ENCODE measurements at regions not wholly inside any gene's neighbourhood (a gene's known extent, or its start where the extent isn't known, plus 50 kb on each side); places are given as distances from the start of the nearest gene placed in this dataset.

DNA sequence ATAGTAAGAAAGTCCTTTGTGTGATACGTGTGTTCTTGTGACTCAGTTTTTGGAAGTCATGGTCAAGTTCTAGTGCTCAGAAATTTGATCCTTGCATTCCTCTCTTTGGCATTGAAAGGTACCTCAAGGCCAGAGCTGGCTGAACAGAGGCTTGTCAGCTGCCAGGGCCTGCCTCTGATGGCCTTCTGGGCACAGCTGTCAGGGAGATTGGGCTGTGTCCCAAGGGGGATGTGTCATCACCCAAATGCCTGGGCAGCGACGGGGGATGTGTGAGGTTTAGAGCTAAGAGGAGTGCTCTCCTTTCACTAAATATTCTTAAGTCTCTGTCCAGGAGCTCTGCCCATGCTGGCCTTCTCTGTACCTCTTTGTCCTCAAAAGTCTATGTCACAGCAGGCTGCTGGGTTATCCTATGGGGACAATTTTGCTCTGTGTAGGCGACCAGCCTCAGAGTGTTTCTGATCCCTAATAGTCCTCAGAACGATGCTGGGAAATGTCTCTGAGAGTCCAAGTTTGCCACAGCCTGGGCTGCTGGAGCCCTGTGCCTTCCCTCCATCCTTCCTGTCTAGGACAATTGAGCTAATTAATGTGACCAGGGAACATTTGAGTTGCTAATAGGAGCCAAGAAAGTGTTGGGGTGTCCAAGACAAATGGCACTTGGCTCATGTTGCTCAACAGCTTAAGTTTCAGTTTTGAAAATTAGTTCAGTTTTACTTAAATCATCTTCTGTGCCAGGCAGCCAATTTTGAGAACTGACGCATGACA, 115.4 kb upstream of the ZNF521 start:
- Histone ChIP-seq H3K27me3 (ENCODE audit: control insufficient read depth, insufficient read depth, low read length) (no peaks in the 10 kb centered on the region), H3K27ac (ENCODE audit: low read length) (no peak overlapping the region), H3K36me3 (ENCODE audit: control insufficient read depth, low read depth, low read length) (no peaks in the 10 kb centered on the region), H3K9me3 (ENCODE audit: control insufficient read depth, low read depth, low read length) (no peaks in the 10 kb centered on the region), H3K9ac (ENCODE audit: low read length) (no peak overlapping the region), H3K4me1 (ENCODE audit: control insufficient read depth, low read depth, low read length) (peaks cover 11% of the 10 kb centered on the region), H3K4me3 (ENCODE audit: low read length) (no peak overlapping the region)

DNA sequence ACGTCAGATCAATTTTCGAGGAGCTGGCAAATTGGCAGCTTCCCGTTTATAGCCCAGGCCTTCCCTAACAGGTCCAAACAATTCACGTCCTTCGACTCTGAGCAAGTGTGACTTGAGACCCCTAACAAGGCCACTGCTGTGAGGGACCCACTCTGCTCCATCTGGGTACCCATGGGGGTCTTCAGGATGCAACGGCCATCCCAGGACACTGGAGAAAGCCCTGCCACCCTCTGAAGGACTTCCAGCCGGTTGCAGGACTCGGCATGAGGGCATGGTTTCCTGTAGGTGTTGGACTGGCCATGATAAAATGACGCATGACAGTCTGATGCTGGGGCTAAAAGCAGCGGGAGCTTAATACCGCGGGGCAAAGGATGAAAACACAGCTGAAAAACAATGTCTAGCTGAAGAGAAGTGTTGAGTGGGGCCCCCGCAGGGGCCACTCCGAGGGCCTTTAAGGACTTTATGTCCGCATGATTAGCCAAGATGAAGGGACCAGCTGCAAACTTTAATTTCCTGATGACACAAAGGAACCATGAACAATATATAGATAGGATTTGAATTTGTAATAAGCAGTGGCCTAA, 113.3 kb upstream of the ZNF521 start:
- Histone ChIP-seq H3K27ac (ENCODE audit: low read length) (no peak overlapping the region), H3K36me3 (ENCODE audit: control insufficient read depth, low read depth, low read length) (no peaks in the 10 kb centered on the region), H3K4me1 (ENCODE audit: control insufficient read depth, low read depth, low read length) (peaks cover 11% of the 10 kb centered on the region), H3K4me3 (ENCODE audit: low read length) (no peak overlapping the region), H3K9ac (ENCODE audit: low read length) (no peak overlapping the region), H3K27me3 (ENCODE audit: control insufficient read depth, insufficient read depth, low read length) (no peaks in the 10 kb centered on the region), H3K9me3 (ENCODE audit: control insufficient read depth, low read depth, low read length) (no peaks in the 10 kb centered on the region)

DNA sequence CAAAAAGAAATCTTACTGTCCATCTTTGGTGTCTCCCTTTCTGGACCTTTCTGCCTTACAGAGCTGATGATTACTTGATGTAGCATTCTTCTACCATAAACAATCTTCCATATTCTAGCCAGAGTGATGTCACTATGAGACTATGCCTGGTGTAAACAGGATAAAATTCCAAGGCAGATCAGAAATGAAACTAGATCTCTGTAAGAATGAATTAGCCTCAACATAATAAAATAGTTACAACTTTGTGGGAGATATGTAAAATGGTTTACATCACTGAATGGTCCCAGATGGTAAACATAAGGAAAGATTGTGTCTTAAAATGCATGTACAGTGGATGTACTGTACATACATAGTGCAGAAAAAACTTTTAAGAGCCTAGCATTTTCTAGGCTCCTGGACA, 112.3 kb upstream of the ZNF521 start:
- Histone ChIP-seq H3K4me3 (ENCODE audit: low read length) (no peak overlapping the region), H3K9me3 (ENCODE audit: control insufficient read depth, low read depth, low read length) (no peaks in the 10 kb centered on the region), H3K4me1 (ENCODE audit: control insufficient read depth, low read depth, low read length) (peaks cover 11% of the 10 kb centered on the region), H3K27me3 (ENCODE audit: control insufficient read depth, insufficient read depth, low read length) (no peaks in the 10 kb centered on the region), H3K9ac (ENCODE audit: low read length) (no peak overlapping the region), H3K36me3 (ENCODE audit: control insufficient read depth, low read depth, low read length) (no peaks in the 10 kb centered on the region), H3K27ac (ENCODE audit: low read length) (no peak overlapping the region)

DNA sequence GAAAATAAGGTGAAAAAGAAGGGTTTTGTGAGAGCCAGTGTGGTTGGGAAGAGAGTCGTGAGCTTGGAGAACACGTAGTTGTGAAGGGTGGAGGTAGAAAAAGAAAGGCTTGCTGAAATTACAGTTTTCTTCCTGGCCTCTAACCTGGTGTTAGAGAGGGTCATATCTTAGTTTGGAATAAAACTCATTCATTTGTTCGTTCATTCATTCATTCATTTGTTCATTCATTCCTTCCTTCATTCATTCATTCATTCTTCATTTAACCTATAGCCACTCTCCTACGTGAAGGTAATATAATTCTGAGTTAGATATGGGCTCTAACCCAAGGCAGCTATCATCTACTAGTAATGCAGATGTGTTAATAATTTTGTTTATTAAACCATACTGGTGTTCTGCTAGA, 111.8 kb upstream of the ZNF521 start:
- Histone ChIP-seq H3K9ac (ENCODE audit: low read length) (no peak overlapping the region), H3K4me3 (ENCODE audit: low read length) (no peak overlapping the region), H3K27me3 (ENCODE audit: control insufficient read depth, insufficient read depth, low read length) (no peaks in the 10 kb centered on the region), H3K4me1 (ENCODE audit: control insufficient read depth, low read depth, low read length) (peaks cover 11% of the 10 kb centered on the region), H3K36me3 (ENCODE audit: control insufficient read depth, low read depth, low read length) (no peaks in the 10 kb centered on the region), H3K27ac (ENCODE audit: low read length) (no peak overlapping the region), H3K9me3 (ENCODE audit: control insufficient read depth, low read depth, low read length) (no peaks in the 10 kb centered on the region)

DNA sequence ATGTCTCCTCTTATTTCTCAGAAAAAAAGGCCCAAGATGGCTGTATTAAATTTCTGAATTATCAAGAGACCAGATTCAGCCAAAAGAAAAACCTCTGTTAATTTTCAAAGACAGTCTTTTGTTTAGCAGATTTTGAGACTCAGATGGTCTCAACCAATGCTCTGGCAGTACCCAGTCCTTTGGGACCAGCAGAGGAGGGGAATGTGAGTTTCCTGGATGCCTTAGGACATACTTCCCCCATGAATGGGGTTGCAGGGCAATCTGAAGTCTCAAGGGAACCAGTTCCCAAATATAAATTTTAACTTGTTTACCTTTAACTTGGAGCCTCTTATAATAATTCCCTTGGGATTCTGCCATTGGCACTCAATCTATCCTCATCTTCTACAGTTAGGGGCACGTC, 107.8 kb upstream of the ZNF521 start:
- Histone ChIP-seq H3K9ac (ENCODE audit: low read length) (no peak overlapping the region), H3K4me3 (ENCODE audit: low read length) (no peak overlapping the region), H3K36me3 (ENCODE audit: control insufficient read depth, low read depth, low read length) (no peaks in the 10 kb centered on the region), H3K9me3 (ENCODE audit: control insufficient read depth, low read depth, low read length) (no peaks in the 10 kb centered on the region), H3K27ac (ENCODE audit: low read length) (no peak overlapping the region), H3K27me3 (ENCODE audit: control insufficient read depth, insufficient read depth, low read length) (no peaks in the 10 kb centered on the region), H3K4me1 (ENCODE audit: control insufficient read depth, low read depth, low read length) (peaks cover 3% of the 10 kb centered on the region)

DNA sequence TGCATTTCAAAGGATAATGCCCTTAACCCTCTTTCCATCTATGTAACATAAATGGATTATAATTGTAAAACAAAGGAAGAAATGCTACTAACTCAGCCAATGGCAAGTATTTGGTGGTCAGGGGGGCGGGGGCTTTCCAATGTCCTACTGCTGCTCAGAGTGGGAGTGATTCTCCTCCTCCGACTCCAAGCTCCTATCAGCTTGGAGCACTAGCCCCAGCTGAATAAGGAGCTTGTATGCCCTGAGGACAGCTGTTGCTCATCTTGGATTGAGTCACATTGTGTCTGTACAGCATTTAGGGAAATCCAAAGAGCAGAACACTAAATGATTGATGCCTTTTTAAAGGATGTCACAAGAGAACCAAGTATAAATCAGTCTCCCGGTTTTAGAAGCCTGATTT, 105.6 kb upstream of the ZNF521 start:
- Histone ChIP-seq H3K27me3 (ENCODE audit: control insufficient read depth, insufficient read depth, low read length) (no peaks in the 10 kb centered on the region), H3K4me3 (ENCODE audit: low read length) (no peak overlapping the region), H3K36me3 (ENCODE audit: control insufficient read depth, low read depth, low read length) (no peaks in the 10 kb centered on the region), H3K27ac (ENCODE audit: low read length) (no peak overlapping the region), H3K9me3 (ENCODE audit: control insufficient read depth, low read depth, low read length) (no peaks in the 10 kb centered on the region), H3K9ac (ENCODE audit: low read length) (no peak overlapping the region), H3K4me1 (ENCODE audit: control insufficient read depth, low read depth, low read length) (peaks cover 3% of the 10 kb centered on the region)

DNA sequence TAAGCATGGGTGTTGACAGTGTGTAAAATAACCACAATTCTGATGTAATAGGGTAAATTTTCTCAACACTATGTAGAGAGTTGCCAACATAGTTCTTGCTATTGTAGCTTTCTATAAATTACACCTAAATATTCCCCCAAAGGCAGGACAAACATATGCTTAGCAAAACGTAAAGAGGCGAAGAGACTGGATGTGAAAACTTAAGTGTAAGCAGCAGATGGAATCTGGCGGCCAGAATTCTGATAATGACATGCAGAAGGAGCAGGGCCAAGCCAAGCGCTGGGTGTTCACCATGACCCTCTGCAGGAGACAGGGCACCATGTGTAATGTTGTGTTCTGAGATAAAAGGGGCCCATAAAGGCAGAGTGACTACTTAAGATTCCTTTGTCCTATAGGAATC, 105.2 kb upstream of the ZNF521 start:
- Histone ChIP-seq H3K27me3 (ENCODE audit: control insufficient read depth, insufficient read depth, low read length) (no peaks in the 10 kb centered on the region), H3K4me1 (ENCODE audit: control insufficient read depth, low read depth, low read length) (peaks cover 3% of the 10 kb centered on the region), H3K9me3 (ENCODE audit: control insufficient read depth, low read depth, low read length) (no peaks in the 10 kb centered on the region), H3K36me3 (ENCODE audit: control insufficient read depth, low read depth, low read length) (no peaks in the 10 kb centered on the region), H3K27ac (ENCODE audit: low read length) (no peak overlapping the region), H3K9ac (ENCODE audit: low read length) (no peak overlapping the region), H3K4me3 (ENCODE audit: low read length) (no peak overlapping the region)

DNA sequence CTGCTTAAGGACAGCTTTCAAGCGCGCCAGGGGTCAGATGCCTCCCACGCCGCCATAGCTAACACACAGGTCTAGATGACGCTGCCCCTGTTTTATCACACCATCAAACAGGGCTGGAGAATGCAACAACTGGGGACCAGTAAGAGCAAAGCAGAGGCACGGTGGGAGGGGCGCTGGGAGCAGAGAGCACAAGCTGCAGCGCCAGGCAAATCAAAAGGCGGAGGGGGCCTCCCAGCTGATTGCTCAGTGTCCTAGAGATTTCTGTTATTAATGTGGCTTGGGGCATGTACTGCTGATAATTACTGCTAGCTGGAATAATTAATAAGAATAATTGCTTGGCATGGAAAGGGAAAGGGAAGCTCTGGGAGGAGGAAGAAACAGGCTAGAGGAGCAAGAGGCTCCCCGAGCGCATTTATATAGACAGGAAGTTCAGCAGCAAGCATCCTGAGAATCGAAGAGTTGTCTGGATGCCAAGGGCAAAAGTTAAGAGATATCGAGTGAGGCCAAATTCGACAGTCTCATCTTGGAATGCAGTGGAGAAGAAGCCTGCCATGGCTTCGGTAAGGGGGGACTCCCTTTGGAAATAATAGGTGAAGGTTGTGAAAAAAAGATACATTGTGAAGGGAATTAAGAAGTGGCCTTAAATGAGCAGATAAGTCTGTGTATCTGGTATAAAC, 104.5 kb upstream of the ZNF521 start:
- Histone ChIP-seq H3K36me3 (ENCODE audit: control insufficient read depth, low read depth, low read length) (no peaks in the 10 kb centered on the region), H3K9me3 (ENCODE audit: control insufficient read depth, low read depth, low read length) (no peaks in the 10 kb centered on the region), H3K27ac (ENCODE audit: low read length) (no peak overlapping the region), H3K4me1 (ENCODE audit: control insufficient read depth, low read depth, low read length) (peaks cover 3% of the 10 kb centered on the region), H3K4me3 (ENCODE audit: low read length) (no peak overlapping the region), H3K9ac (ENCODE audit: low read length) (no peak overlapping the region), H3K27me3 (ENCODE audit: control insufficient read depth, insufficient read depth, low read length) (no peaks in the 10 kb centered on the region)

DNA sequence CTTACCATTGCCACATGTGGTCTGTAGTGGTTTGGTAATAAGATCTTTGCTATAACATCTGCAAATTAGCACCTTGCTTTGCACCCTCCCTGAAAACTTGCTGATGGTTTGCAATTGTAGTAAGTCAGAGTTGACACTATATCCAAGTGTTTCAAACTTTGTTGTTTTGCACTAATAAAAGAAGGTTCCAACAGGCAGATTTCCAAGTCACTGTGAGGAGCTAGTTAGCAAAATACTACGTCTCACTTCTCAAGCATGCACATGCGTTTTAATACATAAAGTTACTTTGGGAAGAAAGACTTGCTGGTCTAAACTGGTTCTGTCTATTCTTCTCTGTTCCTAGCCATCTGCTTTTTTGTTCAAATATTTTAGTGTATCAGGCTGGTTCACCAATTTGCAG, 103.7 kb upstream of the ZNF521 start:
- H3K9ac ChIP-seq (ENCODE audit: low read length) = no peak overlapping the region
- H3K36me3 ChIP-seq (ENCODE audit: control insufficient read depth, low read depth, low read length) = no peaks in the 10 kb centered on the region
- H3K27me3 ChIP-seq (ENCODE audit: control insufficient read depth, insufficient read depth, low read length) = no peaks in the 10 kb centered on the region
- no peak overlapping the region for H3K27ac ChIP-seq (ENCODE audit: low read length)
- H3K9me3 ChIP-seq (ENCODE audit: control insufficient read depth, low read depth, low read length) = no peaks in the 10 kb centered on the region
- H3K4me3 ChIP-seq (ENCODE audit: low read length) = no peak overlapping the region
- H3K4me1 ChIP-seq (ENCODE audit: control insufficient read depth, low read depth, low read length) = peaks cover 3% of the 10 kb centered on the region

DNA sequence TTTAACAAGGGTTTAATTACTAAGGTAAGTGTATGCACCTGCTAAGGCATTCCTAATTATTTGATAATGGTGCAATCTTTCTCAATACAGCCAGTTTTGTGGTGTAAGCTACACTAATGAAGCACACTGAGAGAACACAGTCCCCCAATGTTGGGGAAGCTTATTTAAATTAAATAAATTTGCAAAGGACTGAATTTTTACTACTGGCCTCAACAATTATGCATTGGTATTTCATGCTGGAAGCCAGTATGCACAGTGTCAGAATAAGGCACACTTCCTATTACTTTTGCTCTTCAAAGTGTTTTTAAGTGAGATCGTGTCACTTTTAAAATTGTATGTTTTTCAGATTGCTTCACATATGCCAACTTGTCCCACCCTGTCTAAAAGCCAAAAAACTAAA, 103.2 kb upstream of the ZNF521 start:
- Histone ChIP-seq H3K36me3 (ENCODE audit: control insufficient read depth, low read depth, low read length) (no peaks in the 10 kb centered on the region), H3K9me3 (ENCODE audit: control insufficient read depth, low read depth, low read length) (no peaks in the 10 kb centered on the region)

DNA sequence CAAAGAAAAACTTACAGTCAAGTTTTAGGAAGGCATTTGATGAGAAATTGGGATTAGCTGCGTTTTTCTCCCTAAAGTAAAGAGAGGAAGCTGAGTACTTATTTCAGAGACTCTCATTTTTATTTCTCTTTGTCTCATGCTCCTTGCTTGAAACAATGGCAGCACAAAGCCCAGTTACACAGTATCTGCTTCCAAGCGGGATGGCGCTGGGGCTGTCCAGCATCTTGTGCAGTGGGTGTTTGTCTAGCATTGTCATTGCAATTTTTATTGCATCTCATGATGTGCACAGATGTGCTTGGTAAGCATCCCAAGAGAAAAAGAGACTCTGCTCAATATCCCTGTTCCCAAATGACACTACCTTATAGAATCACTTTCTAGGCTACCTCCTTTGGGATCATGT, 102.8 kb upstream of the ZNF521 start:
- H3K27ac ChIP-seq (ENCODE audit: low read length) = no peak overlapping the region
- H3K4me1 ChIP-seq (ENCODE audit: control insufficient read depth, low read depth, low read length) = peaks cover 3% of the 10 kb centered on the region
- H3K36me3 ChIP-seq (ENCODE audit: control insufficient read depth, low read depth, low read length) = no peaks in the 10 kb centered on the region
- H3K27me3 ChIP-seq (ENCODE audit: control insufficient read depth, insufficient read depth, low read length) = no peaks in the 10 kb centered on the region
- no peak overlapping the region for H3K4me3 ChIP-seq (ENCODE audit: low read length)
- H3K9me3 ChIP-seq (ENCODE audit: control insufficient read depth, low read depth, low read length) = no peaks in the 10 kb centered on the region
- no peak overlapping the region for H3K9ac ChIP-seq (ENCODE audit: low read length)

More for the DNA sequence above, 103.2 kb upstream of the ZNF521 start:
- Histone ChIP-seq H3K27ac (ENCODE audit: low read length) (no peak overlapping the region), H3K9ac (ENCODE audit: low read length) (no peak overlapping the region), H3K4me3 (ENCODE audit: low read length) (no peak overlapping the region), H3K4me1 (ENCODE audit: control insufficient read depth, low read depth, low read length) (peaks cover 3% of the 10 kb centered on the region), H3K27me3 (ENCODE audit: control insufficient read depth, insufficient read depth, low read length) (no peaks in the 10 kb centered on the region)

DNA sequence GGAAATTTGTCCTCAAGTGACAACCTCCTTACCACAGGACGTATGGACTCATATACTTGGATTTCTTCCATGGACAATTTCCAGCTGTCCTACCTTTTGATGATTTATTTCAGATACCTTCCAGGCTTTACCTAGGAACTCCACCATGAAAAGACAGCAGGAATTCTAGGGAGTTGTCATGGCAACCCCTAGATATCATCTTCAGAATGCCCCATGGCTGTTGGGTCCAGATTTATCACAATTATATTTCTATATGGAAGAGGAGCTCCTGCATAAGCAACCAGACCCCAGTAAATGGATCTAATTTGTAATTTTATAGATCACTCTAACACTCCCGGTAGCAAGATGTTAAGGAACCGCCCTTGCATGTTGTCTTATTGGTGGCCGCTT, 102.3 kb upstream of the ZNF521 start:
- H3K36me3 ChIP-seq (ENCODE audit: control insufficient read depth, low read depth, low read length) = no peaks in the 10 kb centered on the region
- H3K27ac ChIP-seq (ENCODE audit: low read length) = no peak overlapping the region
- no peaks in the 10 kb centered on the region for H3K9me3 ChIP-seq (ENCODE audit: control insufficient read depth, low read depth, low read length)
- H3K4me1 ChIP-seq (ENCODE audit: control insufficient read depth, low read depth, low read length) = peaks cover 3% of the 10 kb centered on the region
- H3K27me3 ChIP-seq (ENCODE audit: control insufficient read depth, insufficient read depth, low read length) = no peaks in the 10 kb centered on the region
- no peak overlapping the region for H3K9ac ChIP-seq (ENCODE audit: low read length)
- H3K4me3 ChIP-seq (ENCODE audit: low read length) = no peak overlapping the region

All from iPS-18a (cell line).